ENCODE measurements at regions not wholly inside any gene's neighbourhood (a gene's known extent, or its start where the extent isn't known, plus 50 kb on each side); places are given as distances from the start of the nearest gene placed in this dataset.

- DNase-seq, result no peak
- no peak overlapping the region for H3K4me3 ChIP-seq
- WGBS, 2 donors, result 91 to 92% methylated on average over 2 of the region's 2 CpGs
- TF ChIP-seq POLR2A (IDR thresholded peaks at IDR 0.05) (no peak), CTCF (IDR thresholded peaks at IDR 0.05) (no peak)
- H3K27me3 ChIP-seq, result no peaks in the 10 kb centered on the region
- no peak overlapping the region for H3K27ac ChIP-seq
- no peaks in the 10 kb centered on the region for H3K36me3 ChIP-seq
- H3K9me3 ChIP-seq, result no peaks in the 10 kb centered on the region
- intact Hi-C loops (cut with DNase I), result loop anchor here (10.0 kb wide), 1 partner anchor 65 kb away; no protein-coding TSS in a partner anchor
- peaks cover 6 to 25% (median 20%) of the 10 kb centered on the region in 3 donors for H3K4me1 ChIP-seq
Measured at GRCh38 chr20:50459124-50459918, 50.9 kb upstream of the PTPN1 start.

GRCh38 chr20:50460115-50460607 is 50.0 kb upstream of the PTPN1 start:
- Histone ChIP-seq H3K4me1 (peaks cover 7 to 28% (median 21%) of the 10 kb centered on the region in 3 donors), H3K9me3 (no peaks in the 10 kb centered on the region), H3K27ac (peak overlapping the region; percentile 19 to 71 (median 40)), H3K27me3 (no peaks in the 10 kb centered on the region), H3K4me3 (no peak overlapping the region), H3K36me3 (no peaks in the 10 kb centered on the region)
- WGBS, 2 donors, result 83 to 87% methylated on average over 5 to 8 of the region's 9 CpGs
- intact Hi-C loops (cut with DNase I), result no loop called here
- no peak for TF ChIP-seq POLR2A (IDR thresholded peaks at IDR 0.05)
- no peak for TF ChIP-seq CTCF (IDR thresholded peaks at IDR 0.05)
- no peak for DNase-seq

Small RNA genes lying in the stretch of these regions (small RNA-seq; reads per million reads assigned to genes)
- 0 reads per million in 4 donors for gene RN7SL636P
